ENCODE measurements at regions not wholly inside any gene's neighbourhood (a gene's known extent, or its start where the extent isn't known, plus 50 kb on each side); places are given as distances from the start of the nearest gene placed in this dataset.

DNA sequence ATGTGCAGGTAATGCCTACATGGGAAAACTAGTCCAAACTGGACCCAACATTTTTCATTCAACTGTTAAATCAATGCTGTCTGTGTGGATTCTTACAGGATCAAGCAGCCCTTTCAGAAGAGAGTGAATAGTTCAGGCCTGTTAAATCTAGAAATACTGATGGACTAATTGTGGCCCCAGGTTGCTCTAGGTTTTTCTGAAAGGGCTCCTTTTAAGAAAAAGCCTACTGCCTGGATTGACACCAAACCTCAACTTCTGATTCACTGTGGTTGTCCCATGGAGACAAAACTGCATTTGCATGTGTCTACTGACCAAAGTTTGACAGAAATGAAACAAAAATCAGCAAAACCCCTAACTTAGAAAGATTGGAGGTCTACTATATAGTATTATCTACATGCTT is 437.0 kb downstream of the KLF12 start:
- Histone ChIP-seq H3K9me2 (replicated peaks; ENCODE audit: low read length) (no peaks in the 10 kb centered on the region), H3K27me3 (ENCODE audit: low read length) (no peaks in the 10 kb centered on the region), H3K4me3 (ENCODE audit: low read length) (no peak overlapping the region), H4K20me1 (ENCODE audit: low read length) (no peaks in the 10 kb centered on the region), H3K4me2 (ENCODE audit: low read length) (no peak overlapping the region), H3K27ac (ENCODE audit: low read length) (no peak overlapping the region), H2AFZ (ENCODE audit: low read length) (no peak overlapping the region), H3F3A (ENCODE audit: low read length, unreplicated experiment) (no peaks in the 10 kb centered on the region), H3K36me3 (ENCODE audit: low read depth, low read length) (no peaks in the 10 kb centered on the region), H3K4me1 (ENCODE audit: insufficient read depth, low read length) (no peaks in the 10 kb centered on the region), H3K9me3 (ENCODE audit: low read length) (no peaks in the 10 kb centered on the region), H3K9ac (ENCODE audit: low read length) (no peak overlapping the region), H3K79me2 (ENCODE audit: low read length) (no peaks in the 10 kb centered on the region)
- ATAC-seq (no peak), DNase-seq (no peak)
- TF ChIP-seq, protein P1, sequence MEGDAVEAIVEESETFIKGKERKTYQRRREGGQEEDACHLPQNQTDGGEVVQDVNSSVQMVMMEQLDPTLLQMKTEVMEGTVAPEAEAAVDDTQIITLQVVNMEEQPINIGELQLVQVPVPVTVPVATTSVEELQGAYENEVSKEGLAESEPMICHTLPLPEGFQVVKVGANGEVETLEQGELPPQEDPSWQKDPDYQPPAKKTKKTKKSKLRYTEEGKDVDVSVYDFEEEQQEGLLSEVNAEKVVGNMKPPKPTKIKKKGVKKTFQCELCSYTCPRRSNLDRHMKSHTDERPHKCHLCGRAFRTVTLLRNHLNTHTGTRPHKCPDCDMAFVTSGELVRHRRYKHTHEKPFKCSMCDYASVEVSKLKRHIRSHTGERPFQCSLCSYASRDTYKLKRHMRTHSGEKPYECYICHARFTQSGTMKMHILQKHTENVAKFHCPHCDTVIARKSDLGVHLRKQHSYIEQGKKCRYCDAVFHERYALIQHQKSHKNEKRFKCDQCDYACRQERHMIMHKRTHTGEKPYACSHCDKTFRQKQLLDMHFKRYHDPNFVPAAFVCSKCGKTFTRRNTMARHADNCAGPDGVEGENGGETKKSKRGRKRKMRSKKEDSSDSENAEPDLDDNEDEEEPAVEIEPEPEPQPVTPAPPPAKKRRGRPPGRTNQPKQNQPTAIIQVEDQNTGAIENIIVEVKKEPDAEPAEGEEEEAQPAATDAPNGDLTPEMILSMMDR (conservative IDR thresholded peaks at IDR 0.05; ENCODE audit: low read depth, low read length): no peak
- TF ChIP-seq EZH2phosphoT487 (IDR thresholded peaks at IDR 0.05; ENCODE audit: borderline replicate concordance, low read length): no peak
- no peak for TF ChIP-seq EZH2 (IDR thresholded peaks at IDR 0.05; ENCODE audit: low read length, unreplicated experiment)
- CTCF ChIA-PET: no interaction called here
- POLR2A ChIA-PET (ENCODE audit: unreplicated experiment): no interaction called here
- BruUV-seq (replicated peaks): no TSS peak
- intact Hi-C loops (cut with micrococcal nuclease): no loop called here

DNA sequence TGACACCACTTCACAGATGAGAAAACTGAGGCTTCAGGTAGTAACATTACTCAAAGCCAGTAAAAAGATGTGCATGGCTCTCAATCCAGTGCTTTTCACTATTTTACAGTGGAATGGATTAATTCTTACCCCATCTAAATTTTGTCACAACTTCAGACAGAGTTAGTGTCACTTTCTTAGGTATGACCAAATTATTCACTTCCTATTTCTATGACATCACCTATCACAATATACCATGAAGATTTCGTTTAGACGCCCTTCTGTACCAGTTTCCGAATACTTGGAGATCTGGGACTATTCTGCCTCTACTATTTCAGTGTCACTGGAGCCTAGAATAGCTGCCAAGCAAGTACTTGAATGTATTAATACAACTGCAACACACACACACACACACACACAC is 437.5 kb downstream of the KLF12 start:
- Histone ChIP-seq H3K27ac (ENCODE audit: low read length) (no peak overlapping the region), H3K9ac (ENCODE audit: low read length) (no peak overlapping the region), H3K79me2 (ENCODE audit: low read length) (no peaks in the 10 kb centered on the region), H3K4me1 (ENCODE audit: insufficient read depth, low read length) (no peaks in the 10 kb centered on the region), H2AFZ (ENCODE audit: low read length) (no peak overlapping the region), H3K9me3 (ENCODE audit: low read length) (no peaks in the 10 kb centered on the region), H3K4me2 (ENCODE audit: low read length) (no peak overlapping the region), H3K36me3 (ENCODE audit: low read depth, low read length) (no peaks in the 10 kb centered on the region), H3F3A (ENCODE audit: low read length, unreplicated experiment) (no peaks in the 10 kb centered on the region), H3K27me3 (ENCODE audit: low read length) (no peaks in the 10 kb centered on the region), H3K4me3 (ENCODE audit: low read length) (no peak overlapping the region), H3K9me2 (replicated peaks; ENCODE audit: low read length) (no peaks in the 10 kb centered on the region), H4K20me1 (ENCODE audit: low read length) (no peaks in the 10 kb centered on the region)
- ChIA-PET CTCF (no interaction called here), POLR2A (ENCODE audit: unreplicated experiment) (no interaction called here)
- TF ChIP-seq, protein P1 (conservative IDR thresholded peaks at IDR 0.05; ENCODE audit: low read depth, low read length): no peak
- no peak for TF ChIP-seq EZH2phosphoT487 (IDR thresholded peaks at IDR 0.05; ENCODE audit: borderline replicate concordance, low read length)
- ATAC-seq: no peak
- intact Hi-C loops (cut with micrococcal nuclease): no loop called here
- no peak for DNase-seq
- BruUV-seq (replicated peaks): no TSS peak

DNA sequence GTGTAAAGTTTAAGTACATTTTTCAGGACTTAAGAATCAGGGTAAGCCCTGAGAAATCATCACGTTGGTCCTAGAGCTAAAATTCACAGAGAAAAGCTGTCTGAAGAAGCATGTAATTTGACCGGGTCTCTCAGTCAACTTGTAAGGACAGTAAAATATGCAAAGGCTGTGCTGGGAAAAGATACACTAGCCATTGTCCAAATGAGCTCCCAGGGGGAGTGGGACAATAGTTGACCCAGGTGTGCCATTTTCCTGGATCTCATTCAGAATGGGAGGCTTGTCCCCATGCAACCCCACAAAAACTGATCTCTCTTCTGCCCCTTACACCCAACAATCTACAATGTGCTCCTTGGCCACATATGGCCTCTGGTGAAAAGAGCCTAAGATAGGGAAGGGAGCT is 437.9 kb downstream of the KLF12 start:
- Histone ChIP-seq H3K4me2 (ENCODE audit: low read length) (no peak overlapping the region), H3F3A (ENCODE audit: low read length, unreplicated experiment) (no peaks in the 10 kb centered on the region), H3K27ac (ENCODE audit: low read length) (no peak overlapping the region), H3K36me3 (ENCODE audit: low read depth, low read length) (no peaks in the 10 kb centered on the region), H4K20me1 (ENCODE audit: low read length) (no peaks in the 10 kb centered on the region), H3K9me2 (replicated peaks; ENCODE audit: low read length) (no peaks in the 10 kb centered on the region), H3K79me2 (ENCODE audit: low read length) (no peaks in the 10 kb centered on the region), H3K27me3 (ENCODE audit: low read length) (no peaks in the 10 kb centered on the region), H2AFZ (ENCODE audit: low read length) (no peak overlapping the region), H3K9ac (ENCODE audit: low read length) (no peak overlapping the region), H3K4me3 (ENCODE audit: low read length) (no peak overlapping the region), H3K4me1 (ENCODE audit: insufficient read depth, low read length) (no peaks in the 10 kb centered on the region), H3K9me3 (ENCODE audit: low read length) (no peaks in the 10 kb centered on the region)
- TF ChIP-seq EZH2phosphoT487 (IDR thresholded peaks at IDR 0.05; ENCODE audit: borderline replicate concordance, low read length) (no peak), EZH2 (IDR thresholded peaks at IDR 0.05; ENCODE audit: low read length, unreplicated experiment) (no peak)
- TF ChIP-seq, protein P1 (conservative IDR thresholded peaks at IDR 0.05; ENCODE audit: low read depth, low read length): no peak
- intact Hi-C loops (cut with micrococcal nuclease): no loop called here
- ChIA-PET CTCF (no interaction called here), POLR2A (ENCODE audit: unreplicated experiment) (no interaction called here)
- ATAC-seq (no peak), DNase-seq (no peak)
- no TSS peak for BruUV-seq (replicated peaks)

Measured in PC-3 (cell line).